ENCODE measurements at regions not wholly inside any gene's neighbourhood (a gene's known extent, or its start where the extent isn't known, plus 50 kb on each side); places are given as distances from the start of the nearest gene placed in this dataset.

DNA sequence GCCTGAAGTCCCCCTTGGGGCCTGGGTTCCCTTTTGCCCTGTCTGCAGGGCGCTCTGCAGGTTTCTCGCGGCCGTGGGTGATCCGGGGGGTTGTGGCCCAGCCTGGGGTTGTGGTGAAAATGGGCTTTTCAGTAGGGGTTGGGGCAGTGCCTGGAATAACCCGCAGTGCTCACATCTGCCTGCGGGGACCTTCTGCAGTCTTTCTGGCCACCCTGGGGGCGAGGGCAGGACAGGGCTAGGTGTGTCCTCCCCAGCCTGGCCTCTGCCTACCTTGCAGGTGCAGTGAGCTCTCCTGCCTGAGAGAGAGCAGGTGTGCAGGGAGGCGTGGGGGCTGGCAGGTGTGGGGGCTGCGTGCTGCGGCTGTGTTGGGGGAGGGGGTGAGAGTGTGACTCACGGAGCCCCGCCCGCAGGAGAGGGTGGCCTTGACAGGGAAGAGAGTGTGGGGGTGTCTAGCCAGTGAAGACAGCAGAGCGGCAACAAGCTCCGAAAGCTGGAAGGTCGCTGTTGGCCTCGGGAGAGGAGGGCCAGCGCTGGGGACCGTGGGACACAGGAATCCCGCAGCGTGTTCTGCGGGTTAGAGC lies 131.4 kb downstream of the MRPL36 start:
- TF ChIP-seq CTCF (IDR thresholded peaks at IDR 0.05) = no peak
- TF ChIP-seq POLR2A (IDR thresholded peaks at IDR 0.05) = no peak

Measured in heart left ventricle (tissue), 13 donors.